Heart left ventricle (tissue), 16 donors: ENCODE measurements at regions not wholly inside any gene's neighbourhood (a gene's known extent, or its start where the extent isn't known, plus 50 kb on each side); places are given as distances from the start of the nearest gene placed in this dataset.

Experiments
- ATAC-seq, 4 donors: fragments of 200-7000 bp; cut with Tn5 transposase; one replicate each; pipeline ENCODE4 v1.9.1; 2020 to 2022; ENCODE audit warnings: moderate library complexity in 4 of 4, mild to moderate bottlenecking in 3 of 4, moderate number of reproducible peaks in 1 of 4
- DNase-seq, 5 donors: peaks; one replicate each; pipeline ENCODE4 v3.0.0-alpha.2; 2020
- H3K27ac ChIP-seq, 12 donors: fragments of 200-600 bp; sonication (generic) in 4 of 12; one replicate each; pipeline versions ENCODE4 v1.5.0 to v1.8.0; 2016 to 2022; ENCODE audit warnings: mild to moderate bottlenecking in 2 of 12
- H3K27me3 ChIP-seq, 9 donors: fragments of 200-600 bp; sonication (generic) in 2 of 9; one replicate each; pipeline versions ENCODE4 v1.5.1 to v1.8.0; 2016 to 2022; ENCODE audit warnings: mild to moderate bottlenecking in 3 of 9
- H3K36me3 ChIP-seq, 9 donors: fragments of 200-600 bp; sonication (generic) in 2 of 9; one replicate each; pipeline versions ENCODE4 v1.5.0 to v1.8.0; 2018 to 2022; ENCODE audit warnings: mild to moderate bottlenecking in 2 of 9
- H3K4me1 ChIP-seq, 12 donors: fragments of 200-600 bp; sonication (generic) in 4 of 12; one replicate each; pipeline versions ENCODE4 v1.5.0 to v1.8.0; 2016 to 2022; ENCODE audit warnings: mild to moderate bottlenecking in 3 of 12
- H3K4me3 ChIP-seq, 12 donors: fragments of 200-600 bp; sonication (generic) in 4 of 12; one replicate each; pipeline versions ENCODE4 v1.5.0 to v1.8.0; 2017 to 2022; ENCODE audit warnings: mild to moderate bottlenecking in 9 of 12, moderate library complexity in 4 of 12
- H3K9me3 ChIP-seq, 12 donors: fragments of 200-600 bp; sonication (generic) in 4 of 12; one replicate each; pipeline versions ENCODE4 v1.5.0 to v1.8.0; 2016 to 2022; ENCODE audit warnings: mild to moderate bottlenecking in 1 of 12
- CTCF ChIP-seq, 12 donors: fragments of 200-600 bp; sonication (generic) in 4 of 12; IDR thresholded peaks; one replicate each; pipeline versions ENCODE4 v1.5.0 to v1.8.0; 2018 to 2022; ENCODE audit warnings: antibody characterized with exemption in 12 of 12, mild to moderate bottlenecking in 5 of 12
- POLR2A ChIP-seq, 2 donors: fragments of 450-650 bp; IDR thresholded peaks; one replicate each; pipeline ENCODE4 v1.6.1; 2017; ENCODE audit warnings: antibody characterized with exemption in 2 of 2, mild to moderate bottlenecking in 2 of 2, moderate library complexity in 2 of 2
- WGBS, 4 donors: extraction: QIAGEN DNeasy Blood & Tissue Kit in 2 of 4; methylation state at CpG; one replicate each; pipeline versions ENCODE4 v1.1.5 to v1.1.7; 2013 to 2018; 5-methylcytosine and 5-hydroxymethylcytosine counted together
- intact Hi-C, 10 donors: fragments of 100-400 bp; cut with DNase I; formaldehyde crosslinking; loops; one replicate each; pipeline versions ENCODE4 v1.11.1 to v1.14.2; 2022
- donor health status: ischemic (EF 13 %, LVEDD 7.1; RV severe dilation, severe dysfunction).
- donor health status: healthy with polysubstance abuse.
- donor health status: DM: no; HTN: yes; CAD: no.
- donor health status: DM: no; HTN: no; CAD: no.
- donor health status: ischemic (EF 25% LVEDD 6.9; RV normal size, moderate dysfunction).
- donor health status: ischemic (EF 25% LVEDD 5.7; RV mildly dilated, moderate dysfunction).
- donor health status: healthy.
- donor health status: DM: yes; HTN: yes; CAD: no.
- donor health status: ischemic (EF 35%, LVEDD 5.7; RV mildly dilated, moderate dysfunction).
- donor health status: nonischemic (EF 11% LVEDD 7.7; RV severe dilation, severe dysfunction).
- donor health status: DM: yes; HTN: yes; CAD: no.
- donor health status: PGD.
- donor health status: ischemic (EF 29% LVEDD 5.4; RV normal size, mild dysfunction).
- donor health status: nonischemic (EF 23%, LVEDD 6.1; RV moderate dilation, normal function).

- ATAC-seq (no peak), DNase-seq (peak in 1 of 5 donors; percentile 46)
- no peaks in the 10 kb centered on the region for H3K27me3 ChIP-seq
- H3K9me3 ChIP-seq = peaks cover 0 to 7% (median 0%) of the 10 kb centered on the region in 12 donors
- TF ChIP-seq CTCF (IDR thresholded peaks at IDR 0.05) (no peak), POLR2A (IDR thresholded peaks at IDR 0.05) (no peak)
- no peak overlapping the region for H3K4me3 ChIP-seq
- no peak overlapping the region for H3K27ac ChIP-seq
- H3K4me1 ChIP-seq = no peaks in the 10 kb centered on the region
- intact Hi-C loops = loop anchor here in 1 of 10 donors (10.0 kb wide), 1 partner anchor 64 kb away; no protein-coding TSS in a partner anchor
- no peaks in the 10 kb centered on the region for H3K36me3 ChIP-seq
- WGBS, 4 donors = 80 to 83% (median 82%) methylated on average over 3 of the region's 3 CpGs
Observed at GRCh38 chr7:19489162-19489820, 219.5 kb downstream of the POLR1F start.

GRCh38 chr7:19488056-19488455 is 220.8 kb downstream of the POLR1F start:
- no peak for TF ChIP-seq CTCF (IDR thresholded peaks at IDR 0.05)
- TF ChIP-seq POLR2A (IDR thresholded peaks at IDR 0.05) = no peak
- 87 to 92% (median 90%) methylated on average over 2 of the region's 2 CpGs for WGBS, 4 donors
- H3K4me1 ChIP-seq = no peaks in the 10 kb centered on the region
- H3K9me3 ChIP-seq = peaks cover 0 to 7% (median 0%) of the 10 kb centered on the region in 12 donors
- no peak for ATAC-seq
- H3K36me3 ChIP-seq = no peaks in the 10 kb centered on the region
- no peaks in the 10 kb centered on the region for H3K27me3 ChIP-seq
- no peak overlapping the region for H3K4me3 ChIP-seq
- DNase-seq = no peak
- no peak overlapping the region for H3K27ac ChIP-seq
- intact Hi-C loops = loop anchor here in 1 of 10 donors (10.0 kb wide), 1 partner anchor 63 kb away; no protein-coding TSS in a partner anchor

- H3K36me3 ChIP-seq = no peaks in the 10 kb centered on the region
- TF ChIP-seq POLR2A (IDR thresholded peaks at IDR 0.05) (no peak), CTCF (IDR thresholded peaks at IDR 0.05) (no peak)
- no peak for DNase-seq
- intact Hi-C loops = loop anchor here in 1 of 10 donors (10.0 kb wide), 1 partner anchor 58 kb away; no protein-coding TSS in a partner anchor
- no peak overlapping the region for H3K27ac ChIP-seq
- no peak for ATAC-seq
- 77 to 88% (median 83%) methylated on average over 2 of the region's 2 CpGs for WGBS, 4 donors
- no peaks in the 10 kb centered on the region for H3K4me1 ChIP-seq
- H3K27me3 ChIP-seq = no peaks in the 10 kb centered on the region
- H3K4me3 ChIP-seq = no peak overlapping the region
- peaks cover 0 to 7% (median 0%) of the 10 kb centered on the region in 12 donors for H3K9me3 ChIP-seq
Observed at GRCh38 chr7:19482628-19483027, 226.2 kb downstream of the POLR1F start.

- DNase-seq (no peak), ATAC-seq (no peak)
- H3K36me3 ChIP-seq = no peaks in the 10 kb centered on the region
- WGBS, 4 donors = 86 to 92% (median 88%) methylated on average over 3 of the region's 3 CpGs
- intact Hi-C loops = loop anchor here in 1 of 10 donors (10.0 kb wide), 1 partner anchor 56 kb away; no protein-coding TSS in a partner anchor
- H3K4me3 ChIP-seq = no peak overlapping the region
- no peak for TF ChIP-seq POLR2A (IDR thresholded peaks at IDR 0.05)
- no peak for TF ChIP-seq CTCF (IDR thresholded peaks at IDR 0.05)
- H3K27ac ChIP-seq = no peak overlapping the region
- H3K27me3 ChIP-seq = no peaks in the 10 kb centered on the region
- no peaks in the 10 kb centered on the region for H3K9me3 ChIP-seq
- H3K4me1 ChIP-seq = no peaks in the 10 kb centered on the region
Observed at GRCh38 chr7:19480383-19480782, 228.5 kb downstream of the POLR1F start.
